ENCODE measurements at regions not wholly inside any gene's neighbourhood (a gene's known extent, or its start where the extent isn't known, plus 50 kb on each side); places are given as distances from the start of the nearest gene placed in this dataset.
A peak's percentile ranks its signal among the peaks of the same experiment; 100 is the strongest.

DNA sequence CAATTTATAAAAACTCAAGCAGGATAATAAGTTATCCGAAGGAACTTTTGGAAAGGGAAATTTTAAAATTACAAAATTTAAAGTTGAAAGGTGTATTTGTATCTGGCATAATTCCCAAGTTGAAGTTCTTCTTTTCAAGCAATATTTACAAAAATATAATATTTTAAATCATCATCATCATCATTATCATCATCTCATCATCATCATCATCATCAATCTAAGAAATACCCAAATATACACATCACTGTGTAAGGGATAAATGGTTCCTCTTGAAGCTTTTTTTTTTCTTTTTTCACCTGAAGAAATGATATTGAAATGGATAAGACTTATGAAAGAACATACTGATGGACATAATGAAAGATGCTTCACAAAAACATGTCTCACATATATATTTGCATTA, 254.9 kb upstream of the ARRDC3 start:
- H3K23ac ChIP-seq (ENCODE audit: low read depth, low read length, poor library complexity): no peak overlapping the region
- H3K27me3 ChIP-seq (ENCODE audit: control insufficient read depth in 3 of 3, insufficient read depth in 3 of 3, low read depth in 1 of 3, low read length in 3 of 3): no peaks in the 10 kb centered on the region
- H2BK5ac ChIP-seq (ENCODE audit: low read length): no peak overlapping the region
- no peak overlapping the region for H3K4me3 ChIP-seq (ENCODE audit: low read length in 2 of 2)
- H3K79me1 ChIP-seq (ENCODE audit: low read depth, low read length): no peaks in the 10 kb centered on the region
- H2BK120ac ChIP-seq (ENCODE audit: low read depth, low read length): no peak overlapping the region
- H3K9ac ChIP-seq (ENCODE audit: low read depth, low read length, poor library complexity): no peak overlapping the region
- H3K14ac ChIP-seq (ENCODE audit: low read length): no peak overlapping the region
- no peak overlapping the region for H3K18ac ChIP-seq (ENCODE audit: low read length)
- H3K27ac ChIP-seq (replicated peaks; ENCODE audit: low read length): no peak overlapping the region
- H2AK5ac ChIP-seq (ENCODE audit: low read depth, low read length): no peak overlapping the region
- no peak overlapping the region for H3K4me2 ChIP-seq (ENCODE audit: insufficient read depth, low read length, poor library complexity, severe bottlenecking)
- H2BK12ac ChIP-seq (ENCODE audit: low read length): no peak overlapping the region
- WGBS, 2 donors (ENCODE audit: extremely low coverage in 2 of 2, insufficient read length in 2 of 2, insufficient replicate concordance in 1 of 2): no CpG with 5 or more reads among the region's 1 CpG
- H4K91ac ChIP-seq (ENCODE audit: low read depth, low read length, poor library complexity): no peak overlapping the region
- no peak overlapping the region for H2BK15ac ChIP-seq (ENCODE audit: low read length)
- H4K8ac ChIP-seq (ENCODE audit: low read depth, low read length): no peak overlapping the region
- H3K4ac ChIP-seq (ENCODE audit: low read length): no peak overlapping the region
- H3K9me3 ChIP-seq (replicated peaks in 1 of 2; ENCODE audit: control insufficient read depth in 2 of 2, insufficient read depth in 1 of 2, low read depth in 1 of 2, low read length in 2 of 2): no peaks in the 10 kb centered on the region
- no peak overlapping the region for H2AFZ ChIP-seq (ENCODE audit: low read length)
- H3K4me1 ChIP-seq (ENCODE audit: control insufficient read depth in 2 of 2, insufficient read depth in 1 of 2, low read depth in 1 of 2, low read length in 2 of 2): peaks cover 1 to 26% of the 10 kb centered on the region in 2 donors
- no peaks in the 10 kb centered on the region for H3K36me3 ChIP-seq (replicated peaks in 1 of 2; ENCODE audit: control insufficient read depth in 2 of 2, insufficient read depth in 2 of 2, low read length in 2 of 2)
- DNase-seq (ENCODE audit: low spot score): no peak

- no peak overlapping the region for H3K18ac ChIP-seq (ENCODE audit: low read length)
- H3K4me3 ChIP-seq (ENCODE audit: low read length in 2 of 2): no peak overlapping the region
- no peak overlapping the region for H3K14ac ChIP-seq (ENCODE audit: low read length)
- H3K23ac ChIP-seq (ENCODE audit: low read depth, low read length, poor library complexity): no peak overlapping the region
- no peak overlapping the region for H3K4ac ChIP-seq (ENCODE audit: low read length)
- no peaks in the 10 kb centered on the region for H3K36me3 ChIP-seq (replicated peaks in 1 of 2; ENCODE audit: control insufficient read depth in 2 of 2, insufficient read depth in 2 of 2, low read length in 2 of 2)
- no peak overlapping the region for H3K27ac ChIP-seq (replicated peaks; ENCODE audit: low read length)
- H3K4me1 ChIP-seq (ENCODE audit: control insufficient read depth in 2 of 2, insufficient read depth in 1 of 2, low read depth in 1 of 2, low read length in 2 of 2): peaks cover 1 to 40% of the 10 kb centered on the region in 2 donors
- H3K9ac ChIP-seq (ENCODE audit: low read depth, low read length, poor library complexity): no peak overlapping the region
- no peak overlapping the region for H2BK12ac ChIP-seq (ENCODE audit: low read length)
- H2BK15ac ChIP-seq (ENCODE audit: low read length): no peak overlapping the region
- H3K9me3 ChIP-seq (replicated peaks in 1 of 2; ENCODE audit: control insufficient read depth in 2 of 2, insufficient read depth in 1 of 2, low read depth in 1 of 2, low read length in 2 of 2): no peaks in the 10 kb centered on the region
- no peak overlapping the region for H2AK5ac ChIP-seq (ENCODE audit: low read depth, low read length)
- H2BK120ac ChIP-seq (ENCODE audit: low read depth, low read length): no peak overlapping the region
- no peaks in the 10 kb centered on the region for H3K27me3 ChIP-seq (ENCODE audit: control insufficient read depth in 3 of 3, insufficient read depth in 3 of 3, low read depth in 1 of 3, low read length in 3 of 3)
- H2BK5ac ChIP-seq (ENCODE audit: low read length): no peak overlapping the region
- H3K79me1 ChIP-seq (ENCODE audit: low read depth, low read length): no peaks in the 10 kb centered on the region
- WGBS, 2 donors (ENCODE audit: extremely low coverage in 2 of 2, insufficient read length in 2 of 2, insufficient replicate concordance in 1 of 2): no CpG with 5 or more reads among the region's 4 CpGs
- H4K91ac ChIP-seq (ENCODE audit: low read depth, low read length, poor library complexity): no peak overlapping the region
- H2AFZ ChIP-seq (ENCODE audit: low read length): no peak overlapping the region
- DNase-seq (ENCODE audit: low spot score): no peak
- no peak overlapping the region for H4K8ac ChIP-seq (ENCODE audit: low read depth, low read length)
- H3K4me2 ChIP-seq (ENCODE audit: insufficient read depth, low read length, poor library complexity, severe bottlenecking): no peak overlapping the region
These were observed 253.0 kb upstream of the ARRDC3 start for GRCh38 chr5:91635950-91636734.

GRCh38 chr5:91632871-91633270, 249.8 kb upstream of the ARRDC3 start:
- H2BK12ac ChIP-seq (ENCODE audit: low read length): no peak overlapping the region
- DNase-seq (ENCODE audit: low spot score): peak; percentile 64

DNA sequence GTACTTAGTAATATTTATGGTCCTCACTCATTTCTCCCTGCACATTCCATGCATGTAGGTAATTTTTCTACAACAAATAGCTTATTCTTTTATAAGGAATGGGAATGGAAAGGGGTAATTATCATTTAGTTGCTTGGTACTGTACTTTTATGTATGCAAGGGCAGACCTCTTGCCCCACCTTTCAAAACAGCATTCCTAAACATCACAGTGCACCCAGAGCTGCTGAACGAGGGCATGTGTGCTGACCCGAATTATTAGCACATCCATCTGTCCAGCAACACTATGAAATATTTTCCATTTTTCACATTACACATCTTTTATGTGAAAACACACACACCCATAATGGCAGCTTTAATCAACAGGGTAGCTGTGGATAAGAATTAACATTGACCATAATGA, 228.6 kb upstream of the ARRDC3 start:
- H2AK5ac ChIP-seq (ENCODE audit: low read depth, low read length): no peak overlapping the region
- no peaks in the 10 kb centered on the region for H3K27me3 ChIP-seq (ENCODE audit: control insufficient read depth in 3 of 3, insufficient read depth in 3 of 3, low read depth in 1 of 3, low read length in 3 of 3)
- no CpG with 5 or more reads among the region's 2 CpGs for WGBS, 2 donors (ENCODE audit: extremely low coverage in 2 of 2, insufficient read length in 2 of 2, insufficient replicate concordance in 1 of 2)
- no peak overlapping the region for H3K4me2 ChIP-seq (ENCODE audit: insufficient read depth, low read length, poor library complexity, severe bottlenecking)
- no peak overlapping the region for H3K18ac ChIP-seq (ENCODE audit: low read length)
- DNase-seq (ENCODE audit: low spot score): no peak
- H3K4me1 ChIP-seq (ENCODE audit: control insufficient read depth in 2 of 2, insufficient read depth in 1 of 2, low read depth in 1 of 2, low read length in 2 of 2): peaks cover 0 to 13% of the 10 kb centered on the region in 2 donors
- no peaks in the 10 kb centered on the region for H3K36me3 ChIP-seq (replicated peaks in 1 of 2; ENCODE audit: control insufficient read depth in 2 of 2, insufficient read depth in 2 of 2, low read length in 2 of 2)
- H2BK15ac ChIP-seq (ENCODE audit: low read length): no peak overlapping the region
- H2BK120ac ChIP-seq (ENCODE audit: low read depth, low read length): no peak overlapping the region
- H2BK12ac ChIP-seq (ENCODE audit: low read length): no peak overlapping the region
- H3K14ac ChIP-seq (ENCODE audit: low read length): no peak overlapping the region
- no peak overlapping the region for H4K8ac ChIP-seq (ENCODE audit: low read depth, low read length)
- H3K23ac ChIP-seq (ENCODE audit: low read depth, low read length, poor library complexity): no peak overlapping the region
- no peak overlapping the region for H2BK5ac ChIP-seq (ENCODE audit: low read length)
- no peaks in the 10 kb centered on the region for H3K9me3 ChIP-seq (replicated peaks in 1 of 2; ENCODE audit: control insufficient read depth in 2 of 2, insufficient read depth in 1 of 2, low read depth in 1 of 2, low read length in 2 of 2)
- H3K79me1 ChIP-seq (ENCODE audit: low read depth, low read length): no peaks in the 10 kb centered on the region
- H3K4me3 ChIP-seq (ENCODE audit: low read length in 2 of 2): no peak overlapping the region
- no peak overlapping the region for H3K4ac ChIP-seq (ENCODE audit: low read length)
- H3K27ac ChIP-seq (replicated peaks; ENCODE audit: low read length): no peak overlapping the region
- no peak overlapping the region for H3K9ac ChIP-seq (ENCODE audit: low read depth, low read length, poor library complexity)
- H4K91ac ChIP-seq (ENCODE audit: low read depth, low read length, poor library complexity): no peak overlapping the region
- no peak overlapping the region for H2AFZ ChIP-seq (ENCODE audit: low read length)

More at GRCh38 chr5:91632871-91633270, 249.8 kb upstream of the ARRDC3 start:
- no peak overlapping the region for H3K14ac ChIP-seq (ENCODE audit: low read length)
- H3K9ac ChIP-seq (ENCODE audit: low read depth, low read length, poor library complexity): no peak overlapping the region
- no peak overlapping the region for H4K91ac ChIP-seq (ENCODE audit: low read depth, low read length, poor library complexity)
- no peaks in the 10 kb centered on the region for H3K79me1 ChIP-seq (ENCODE audit: low read depth, low read length)
- no peak overlapping the region for H3K4ac ChIP-seq (ENCODE audit: low read length)
- H4K8ac ChIP-seq (ENCODE audit: low read depth, low read length): no peak overlapping the region
- H3K9me3 ChIP-seq (replicated peaks in 1 of 2; ENCODE audit: control insufficient read depth in 2 of 2, insufficient read depth in 1 of 2, low read depth in 1 of 2, low read length in 2 of 2): no peaks in the 10 kb centered on the region
- no peak overlapping the region for H3K4me2 ChIP-seq (ENCODE audit: insufficient read depth, low read length, poor library complexity, severe bottlenecking)
- no peaks in the 10 kb centered on the region for H3K36me3 ChIP-seq (replicated peaks in 1 of 2; ENCODE audit: control insufficient read depth in 2 of 2, insufficient read depth in 2 of 2, low read length in 2 of 2)
- no peak overlapping the region for H2AFZ ChIP-seq (ENCODE audit: low read length)
- peaks cover 1 to 30% of the 10 kb centered on the region in 2 donors for H3K4me1 ChIP-seq (ENCODE audit: control insufficient read depth in 2 of 2, insufficient read depth in 1 of 2, low read depth in 1 of 2, low read length in 2 of 2)
- H3K4me3 ChIP-seq (ENCODE audit: low read length in 2 of 2): no peak overlapping the region
- H2BK15ac ChIP-seq (ENCODE audit: low read length): no peak overlapping the region
- no peak overlapping the region for H2AK5ac ChIP-seq (ENCODE audit: low read depth, low read length)
- no CpG with 5 or more reads among the region's 1 CpG for WGBS, 2 donors (ENCODE audit: extremely low coverage in 2 of 2, insufficient read length in 2 of 2, insufficient replicate concordance in 1 of 2)
- no peak overlapping the region for H3K18ac ChIP-seq (ENCODE audit: low read length)
- H3K23ac ChIP-seq (ENCODE audit: low read depth, low read length, poor library complexity): no peak overlapping the region
- H3K27me3 ChIP-seq (ENCODE audit: control insufficient read depth in 3 of 3, insufficient read depth in 3 of 3, low read depth in 1 of 3, low read length in 3 of 3): no peaks in the 10 kb centered on the region
- no peak overlapping the region for H3K27ac ChIP-seq (replicated peaks; ENCODE audit: low read length)
- no peak overlapping the region for H2BK5ac ChIP-seq (ENCODE audit: low read length)
- H2BK120ac ChIP-seq (ENCODE audit: low read depth, low read length): no peak overlapping the region

Measured in neuronal stem cell (in vitro differentiated cells).